ENCODE measurements at regions not wholly inside any gene's neighbourhood (a gene's known extent, or its start where the extent isn't known, plus 50 kb on each side); places are given as distances from the start of the nearest gene placed in this dataset.
"Not testable (repeated sequence)": the region's sequence is repeated elsewhere in the genome, so short reads cannot be mapped to it uniquely, and the experiment has no call there.

DNA sequence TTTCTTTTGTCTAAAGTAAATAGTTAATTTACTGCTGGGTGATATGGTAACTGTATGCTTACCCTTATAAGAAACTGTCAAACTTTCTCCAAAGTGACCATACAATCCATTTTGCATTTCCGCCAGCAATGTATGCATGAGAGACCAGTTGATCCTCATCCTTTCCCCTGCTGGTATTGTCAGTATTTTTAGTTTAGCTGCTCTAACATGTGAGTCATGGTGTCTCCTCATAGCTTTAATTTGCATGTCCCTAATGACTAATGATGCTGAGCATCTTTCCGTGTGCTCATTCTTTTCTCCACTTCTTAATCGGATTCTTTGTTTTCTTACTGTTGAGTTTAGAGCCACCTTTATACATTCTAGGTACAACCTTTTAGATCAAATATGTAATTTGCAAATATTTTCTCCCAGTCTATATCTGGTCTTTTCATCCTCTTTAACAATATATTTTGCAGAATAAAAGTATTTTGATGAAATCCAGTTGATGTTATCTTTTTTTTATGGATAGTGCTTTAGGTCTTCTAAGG is 379.9 kb downstream of the BCL2L11 start:
- not testable (repeated sequence) for TF ChIP-seq CTCF (IDR thresholded peaks at IDR 0.05); ZFX (IDR thresholded peaks at IDR 0.05; ENCODE audit: borderline replicate concordance)

Measured in 22Rv1 (cell line).